HG02852 (cell line): ENCODE measurements at regions not wholly inside any gene's neighbourhood (a gene's known extent, or its start where the extent isn't known, plus 50 kb on each side); places are given as distances from the start of the nearest gene placed in this dataset.

Experiments
- ATAC-seq: cut with Tn5 transposase; IDR thresholded peaks from one replicate; pipeline ENCODE4 v1.9.1; 2021; ENCODE audit warnings: mild to moderate bottlenecking, moderate library complexity; ENCODE audit not compliant: unreplicated experiment

DNA sequence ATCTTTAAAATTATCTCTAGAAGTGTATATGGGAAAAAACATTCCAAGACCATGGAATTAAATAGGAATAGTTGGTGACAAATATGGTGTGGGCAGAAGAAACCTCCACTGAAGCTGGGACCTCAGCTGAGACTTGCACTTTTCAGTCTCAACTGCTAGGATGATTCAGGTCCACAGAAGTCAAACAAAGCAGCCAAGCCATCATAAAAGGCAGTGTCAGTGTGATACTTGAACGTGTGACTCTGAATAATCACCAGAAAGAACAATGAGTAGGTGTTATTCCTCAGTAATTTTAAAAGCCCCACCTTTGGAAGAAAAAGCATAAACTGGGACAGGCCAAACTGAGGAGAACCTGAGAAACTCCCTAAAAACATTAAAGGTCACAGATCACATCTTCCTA, 90.7 kb downstream of the ZNF281 start:
- ATAC-seq, result no peak

GRCh38 chr1:200317236-200317635, 92.6 kb downstream of the ZNF281 start:
- no peak for ATAC-seq

DNA sequence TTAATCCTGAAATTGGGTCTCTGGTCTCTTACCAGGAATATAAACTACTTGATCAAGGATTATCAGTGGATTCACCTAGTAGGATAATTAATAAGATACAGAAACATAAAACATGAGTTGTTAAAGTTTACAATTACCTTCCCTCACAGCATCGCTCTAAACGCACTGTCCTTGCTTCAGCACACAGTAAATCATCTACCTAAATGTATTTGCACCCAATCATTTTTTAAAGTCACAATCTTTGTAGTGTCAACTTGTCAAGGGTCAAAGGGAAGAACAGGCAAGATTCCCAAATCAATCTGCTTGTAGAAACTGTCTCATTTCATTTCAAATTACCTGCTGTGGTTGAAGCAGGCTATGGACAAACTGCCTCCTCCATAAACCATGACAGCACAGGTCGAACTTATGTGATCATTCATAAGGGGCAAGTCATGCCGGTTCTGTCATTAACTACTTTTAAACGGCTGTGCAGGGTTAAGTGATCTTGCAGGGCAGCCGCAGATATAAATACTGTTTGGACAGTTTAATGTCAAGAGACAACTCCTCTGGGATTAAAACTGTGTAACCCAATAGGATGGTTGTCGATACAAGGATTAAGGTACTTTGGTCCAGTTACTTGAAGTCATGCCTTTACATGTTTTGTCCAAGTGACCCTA, 93.6 kb downstream of the ZNF281 start:
- no peak for ATAC-seq

DNA sequence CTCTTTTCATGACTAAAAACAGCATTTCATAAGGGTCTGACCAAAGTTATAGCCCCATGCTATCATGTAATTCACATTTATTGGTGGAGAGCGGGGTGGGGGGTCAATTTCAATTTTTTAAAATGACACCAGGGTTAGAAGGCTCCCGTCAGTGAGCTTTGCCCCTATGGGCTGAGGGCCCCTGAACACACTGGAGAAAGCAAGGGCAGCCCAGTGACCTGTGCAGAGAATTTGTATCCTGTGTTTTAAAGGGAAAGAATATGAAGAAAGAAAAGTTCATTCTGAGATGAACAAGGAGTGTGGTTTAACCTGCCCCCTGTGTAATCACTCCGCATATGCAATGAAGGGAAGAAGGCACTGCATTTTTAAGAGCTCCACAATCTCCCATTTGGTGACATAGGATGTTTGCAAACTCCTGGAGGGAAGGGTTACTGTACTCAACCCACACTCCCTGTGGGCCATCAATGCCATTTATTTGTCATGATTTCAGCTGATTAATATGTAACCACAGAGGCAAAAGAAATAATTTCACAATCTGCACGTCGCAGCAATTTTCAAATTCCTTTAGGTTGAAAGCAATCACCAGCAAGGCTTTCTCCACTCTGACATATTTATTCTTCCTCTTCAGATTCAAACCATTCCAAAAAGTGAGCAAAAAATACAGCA, 95.6 kb downstream of the ZNF281 start:
- no peak for ATAC-seq

DNA sequence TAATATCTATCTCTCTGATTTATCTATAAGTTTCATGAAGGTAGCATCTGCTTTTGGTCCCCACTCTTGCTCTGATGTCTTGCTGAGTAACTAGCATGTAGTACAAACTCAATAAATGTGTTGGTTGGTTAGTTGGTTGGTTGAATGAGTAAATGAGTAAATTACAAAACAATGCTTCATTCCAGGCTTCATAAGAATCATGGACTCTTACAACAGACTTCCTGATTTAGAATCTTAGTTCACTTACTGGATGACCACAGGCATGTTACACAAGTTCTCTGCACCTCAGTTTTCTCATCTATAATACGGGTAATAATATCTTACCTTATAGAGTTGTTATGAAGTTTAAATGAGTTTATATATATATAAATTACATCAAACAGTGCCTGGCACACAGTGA, 98.6 kb downstream of the ZNF281 start:
- ATAC-seq, result no peak

- ATAC-seq, result no peak
Observed at GRCh38 chr1:200310824-200311223, 99.0 kb downstream of the ZNF281 start.

DNA sequence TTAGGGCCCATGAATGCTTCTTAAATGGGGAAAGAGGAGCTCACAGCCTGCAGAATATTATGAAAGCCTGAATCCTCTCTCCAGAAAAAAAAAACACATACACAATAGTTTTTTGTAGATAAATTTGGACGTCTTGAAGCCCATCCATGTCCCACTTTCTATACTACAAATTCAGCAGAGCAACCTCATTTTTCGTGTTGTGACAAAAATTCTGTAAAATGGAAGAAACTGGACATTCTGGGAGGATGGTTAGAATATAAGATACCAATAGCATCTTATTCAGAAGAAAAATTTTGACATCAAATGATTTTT, 102.1 kb downstream of the ZNF281 start:
- no peak for ATAC-seq

GRCh38 chr1:200306944-200307754, 102.7 kb downstream of the ZNF281 start:
- ATAC-seq, result peak; percentile 48

DNA sequence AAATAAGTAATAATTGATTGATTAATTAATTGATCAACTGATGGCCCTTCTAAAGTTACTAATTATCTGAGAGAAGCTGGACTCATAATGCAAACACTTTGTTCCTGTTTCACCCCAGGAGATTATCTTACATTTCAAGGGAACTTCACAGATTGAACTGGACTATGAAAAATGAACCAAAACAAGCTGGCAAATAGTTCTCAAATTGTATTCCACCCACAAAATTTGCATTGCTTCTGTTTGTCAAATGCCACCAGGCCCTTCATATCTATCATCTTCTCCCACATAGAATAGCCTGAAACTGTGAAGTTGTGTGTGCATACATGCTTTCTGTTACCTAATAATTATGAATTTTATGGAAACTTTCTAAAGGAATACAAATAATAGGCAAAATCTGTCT, 104.0 kb downstream of the ZNF281 start:
- ATAC-seq, result no peak

- ATAC-seq, result no peak
Observed at GRCh38 chr1:200304171-200304570, 105.7 kb downstream of the ZNF281 start.

GRCh38 chr1:200302921-200303290, 106.9 kb downstream of the ZNF281 start:
- ATAC-seq, result no peak

GRCh38 chr1:200302192-200302920, 107.5 kb downstream of the ZNF281 start:
- peak; percentile 59 for ATAC-seq

DNA sequence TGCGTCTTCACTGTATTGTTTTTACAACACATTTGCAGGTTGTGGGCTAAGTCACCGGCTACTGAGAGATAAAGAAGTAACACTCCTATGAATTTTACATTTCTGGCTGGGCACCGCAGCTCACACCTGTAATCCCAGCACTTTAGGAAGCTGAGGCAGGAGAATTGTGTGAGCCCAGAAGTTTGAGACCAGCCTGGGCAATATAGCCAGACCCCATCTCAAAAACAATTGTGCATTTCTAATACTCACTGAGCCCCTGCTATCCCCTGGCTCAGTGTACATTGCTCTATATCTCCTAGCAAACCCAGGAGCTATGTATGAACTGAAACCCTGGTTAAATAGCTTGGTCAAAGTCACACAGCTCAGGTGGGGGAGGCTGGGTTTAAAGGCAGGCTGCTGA, 108.7 kb downstream of the ZNF281 start:
- no peak for ATAC-seq

DNA sequence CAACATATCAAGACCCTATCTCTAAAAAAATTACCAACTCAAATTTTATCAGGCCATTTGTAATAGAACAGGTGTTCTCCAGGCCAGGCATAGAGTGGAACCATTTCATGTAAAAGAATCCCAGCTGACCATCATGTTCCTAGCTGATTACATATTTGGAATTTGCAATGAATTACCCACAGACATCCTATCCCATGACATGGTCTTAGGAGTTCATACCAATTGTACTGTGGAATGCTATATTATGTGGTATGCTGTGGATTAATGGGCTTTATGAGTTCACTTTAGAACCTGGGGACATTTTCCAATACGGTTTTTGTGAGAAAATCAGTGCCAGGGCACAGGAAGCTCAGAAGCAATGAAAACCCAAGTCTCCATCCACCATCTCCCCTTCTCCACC, 110.3 kb downstream of the ZNF281 start:
- no peak for ATAC-seq

GRCh38 chr1:200298242-200298641, 111.6 kb downstream of the ZNF281 start:
- ATAC-seq, result no peak

DNA sequence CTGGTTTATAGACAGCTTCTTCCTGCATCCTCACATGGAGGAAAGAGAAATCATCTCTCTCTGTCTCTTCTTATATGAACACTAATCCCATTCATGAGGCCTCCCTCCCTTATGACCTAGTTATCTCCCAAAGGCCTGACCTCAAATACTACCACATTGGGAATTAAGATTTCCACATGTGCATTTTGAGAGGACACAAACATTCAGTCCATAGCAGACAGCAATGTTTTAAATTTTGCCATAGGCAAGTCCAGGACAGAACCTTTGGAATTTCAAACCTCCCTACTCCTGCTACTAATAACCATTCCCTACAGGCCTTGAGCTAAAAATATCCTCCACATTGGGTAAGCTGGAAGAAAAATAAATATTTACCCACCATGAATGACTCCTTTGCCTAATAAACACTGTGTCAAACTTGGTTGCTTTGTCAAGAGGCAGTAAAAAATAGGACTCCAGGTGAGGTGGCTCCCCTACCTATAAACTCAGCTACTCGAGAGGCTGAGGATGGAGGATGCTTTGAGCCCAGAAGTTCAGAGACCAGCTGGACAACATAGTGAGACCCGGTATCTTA, 113.7 kb downstream of the ZNF281 start:
- no peak for ATAC-seq

DNA sequence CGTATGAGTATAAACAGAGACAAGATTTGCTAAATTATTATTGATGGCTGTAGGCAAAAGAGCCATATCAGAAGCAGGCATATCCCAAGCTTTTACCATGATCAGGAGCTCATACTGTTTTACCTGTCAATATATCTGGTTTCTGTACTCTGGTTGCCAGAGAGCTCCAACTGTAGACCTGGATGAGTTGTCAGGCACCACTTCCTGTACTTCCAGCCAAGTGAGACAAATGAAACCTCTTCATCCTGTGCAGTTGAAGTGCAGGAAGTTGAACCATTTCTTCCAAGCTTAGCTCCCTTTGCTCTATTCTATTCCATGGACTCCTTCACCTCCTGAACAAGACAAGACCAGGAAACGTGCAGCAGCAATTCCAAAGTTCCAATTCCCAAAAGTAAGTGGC, 115.6 kb downstream of the ZNF281 start:
- no peak for ATAC-seq

GRCh38 chr1:200292699-200293098, 117.1 kb downstream of the ZNF281 start:
- no peak for ATAC-seq

DNA sequence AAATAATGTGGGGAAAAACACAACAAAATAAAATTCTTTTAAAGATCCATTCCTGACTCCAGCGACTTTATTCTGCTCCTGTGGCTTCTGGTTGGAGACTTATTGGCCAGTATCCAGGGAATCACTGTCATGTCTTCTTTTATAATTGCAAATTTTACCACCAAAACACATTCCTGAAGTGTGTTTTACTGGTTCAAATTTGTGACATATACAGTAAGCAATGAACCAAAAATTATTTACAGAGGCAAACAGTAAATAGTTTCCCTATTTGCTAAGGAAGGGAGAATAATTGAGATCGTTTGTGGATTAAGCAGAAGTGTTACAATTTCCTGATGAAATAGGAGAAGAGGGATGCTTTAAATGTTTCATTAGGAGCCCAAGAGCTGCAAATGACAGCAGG, 118.7 kb downstream of the ZNF281 start:
- ATAC-seq, result no peak

DNA sequence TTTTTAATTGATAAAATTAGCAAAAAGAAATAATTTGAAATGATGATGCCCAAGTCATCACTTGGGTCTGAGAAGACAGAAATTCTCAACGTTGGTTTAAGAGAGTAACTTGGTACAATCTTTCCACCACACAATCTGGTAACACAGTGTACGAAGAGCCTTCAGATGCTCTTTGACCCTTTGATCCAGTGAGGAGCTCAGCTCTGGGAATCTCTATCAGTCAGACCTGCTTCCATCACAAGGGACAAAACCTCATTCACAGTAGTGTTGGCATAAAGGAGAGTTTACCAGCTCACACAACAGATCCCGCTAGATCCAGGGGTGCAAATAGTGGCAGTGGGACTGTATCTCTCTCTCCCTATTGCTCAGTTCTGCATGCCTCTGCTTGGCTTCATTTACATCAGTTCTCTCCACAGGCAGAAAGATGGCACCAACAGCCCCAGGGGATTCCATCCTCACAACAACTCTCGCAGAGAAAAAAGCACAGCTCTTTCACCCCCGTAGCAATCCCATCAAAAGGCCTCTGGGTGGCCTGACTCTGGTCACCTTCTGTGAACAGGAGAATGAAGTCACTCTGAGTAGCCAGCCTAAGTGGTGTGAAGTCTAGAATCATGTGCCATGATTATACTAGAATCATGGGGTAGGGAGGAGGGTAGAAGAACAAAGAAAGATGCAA, 119.7 kb downstream of the ZNF281 start:
- ATAC-seq, result no peak

DNA sequence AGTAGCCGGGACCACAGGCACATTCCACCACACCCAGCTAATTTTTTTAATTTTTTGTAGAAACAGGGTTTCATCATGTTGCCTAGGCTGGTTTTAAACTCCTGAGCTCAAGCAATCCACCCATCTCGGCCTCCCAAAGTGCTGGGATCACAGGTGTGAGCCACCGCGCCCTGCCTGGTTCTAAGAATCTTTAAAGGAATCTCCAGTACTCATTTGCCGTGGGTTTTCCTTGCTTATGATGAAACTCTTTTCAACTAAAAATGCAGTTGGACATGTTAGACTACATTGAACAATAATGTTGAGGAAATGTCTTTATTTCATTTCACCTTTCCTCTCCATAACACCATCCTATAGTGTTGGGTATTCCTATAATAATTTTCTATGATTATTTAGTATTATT, 121.6 kb downstream of the ZNF281 start:
- no peak for ATAC-seq
